ENCODE measurements at regions not wholly inside any gene's neighbourhood (a gene's known extent, or its start where the extent isn't known, plus 50 kb on each side); places are given as distances from the start of the nearest gene placed in this dataset.

DNA sequence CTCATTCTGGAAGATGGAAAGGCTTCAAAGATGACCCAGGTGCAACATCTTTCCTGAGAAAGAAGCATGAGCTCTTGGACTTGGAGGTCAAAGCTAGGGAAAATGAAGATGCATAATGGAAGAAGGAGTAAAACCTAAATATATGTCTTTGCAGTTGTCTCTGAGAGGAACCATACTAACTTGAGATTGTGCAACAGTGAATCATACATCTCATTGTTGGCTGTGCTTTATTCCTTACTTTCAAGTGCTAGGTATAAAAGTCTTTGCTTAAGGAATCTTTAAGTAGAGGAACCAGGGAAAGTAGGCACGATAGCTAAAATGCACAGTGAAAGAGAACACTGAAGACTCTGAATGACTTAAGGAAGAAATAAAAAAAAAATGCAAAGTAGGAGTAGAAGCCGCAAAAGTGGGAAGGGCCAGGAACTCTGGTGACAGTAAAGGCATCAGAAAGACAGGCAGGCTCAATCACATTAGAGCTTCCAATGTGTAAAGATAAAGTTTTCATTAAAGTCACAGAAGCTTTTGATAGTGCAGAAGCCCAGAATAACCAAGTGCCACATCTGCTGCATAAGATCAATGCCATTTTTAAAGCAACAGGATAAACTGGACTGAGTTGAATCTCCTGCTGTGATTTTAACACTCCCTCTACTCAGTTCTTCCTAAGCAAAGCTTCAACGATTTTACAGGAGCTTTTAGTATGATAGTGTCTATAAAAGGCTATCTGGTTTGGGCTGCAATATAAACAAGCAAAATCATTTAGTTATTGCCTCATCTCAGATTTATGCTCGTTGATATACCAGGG is 432.3 kb upstream of the EDIL3 start:
- TF ChIP-seq EZH2 (IDR thresholded peaks at IDR 0.05) (no peak), TCF7L2 (IDR thresholded peaks at IDR 0.05; ENCODE audit: borderline replicate concordance, extremely low read depth, insufficient read depth, insufficient read length) (no peak), RAD21 (IDR thresholded peaks at IDR 0.05; ENCODE audit: low read depth) (no peak), YY1 (IDR thresholded peaks at IDR 0.05; ENCODE audit: extremely low read depth, insufficient replicate concordance, low read depth, low read length) (no peak), SRF (IDR thresholded peaks at IDR 0.05; ENCODE audit: low read depth) (no peak), FOSL1 (IDR thresholded peaks at IDR 0.05; ENCODE audit: low read depth) (no peak), ELF1 (IDR thresholded peaks at IDR 0.05; ENCODE audit: borderline replicate concordance, low read depth) (no peak)
- TF ChIP-seq, protein P1, sequence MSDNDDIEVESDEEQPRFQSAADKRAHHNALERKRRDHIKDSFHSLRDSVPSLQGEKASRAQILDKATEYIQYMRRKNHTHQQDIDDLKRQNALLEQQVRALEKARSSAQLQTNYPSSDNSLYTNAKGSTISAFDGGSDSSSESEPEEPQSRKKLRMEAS (IDR thresholded peaks at IDR 0.05), result no peak
- POLR2A ChIA-PET, result no interaction called here

DNA sequence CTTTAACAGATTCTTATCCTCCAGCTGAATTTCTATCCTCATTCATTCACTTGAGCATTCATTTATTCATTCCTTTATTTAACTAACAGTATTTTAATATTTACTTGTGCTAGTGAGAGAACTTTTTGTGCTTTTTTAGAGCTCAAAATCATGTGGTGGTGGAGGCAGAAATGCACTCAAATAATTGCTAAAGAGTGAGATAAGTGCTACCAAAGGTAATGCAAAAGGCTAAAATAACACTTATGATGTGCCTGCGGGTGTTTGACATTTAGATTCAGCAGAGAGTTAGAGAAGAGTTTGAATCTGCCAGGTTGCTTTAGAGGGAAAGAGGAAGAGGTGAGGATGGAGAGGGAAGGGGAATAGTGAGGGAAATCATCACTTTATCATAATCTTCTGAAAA is 431.5 kb upstream of the EDIL3 start:
- CTCF ChIA-PET, result no interaction called here
- RAD21 ChIA-PET (ENCODE audit: low non-redundant PET in 1 of 2, low total read pairs in 2 of 2, uncharacterized antibody in 2 of 2, unreplicated experiment in 2 of 2), result no interaction called here
- Histone ChIP-seq H3K4me3 (replicated peaks in 1 of 2; ENCODE audit: low read depth in 1 of 2, low read length in 2 of 2) (no peak overlapping the region), H3K36me3 (ENCODE audit: control insufficient read depth in 1 of 2, insufficient read depth in 2 of 2, low read length in 2 of 2) (no peaks in the 10 kb centered on the region), H3K79me2 (ENCODE audit: insufficient read depth, low read length) (no peaks in the 10 kb centered on the region), H3K4me1 (ENCODE audit: control insufficient read depth in 1 of 2, insufficient read depth in 2 of 2, low read length in 2 of 2) (no peaks in the 10 kb centered on the region), H3K27me3 (ENCODE audit: insufficient read depth, low read length) (no peaks in the 10 kb centered on the region), H3K27ac (ENCODE audit: low read depth, low read length) (no peak overlapping the region), H4K20me1 (ENCODE audit: insufficient read depth) (no peaks in the 10 kb centered on the region), H3K9ac (ENCODE audit: low read length) (no peak overlapping the region), H3K9me3 (ENCODE audit: control insufficient read depth in 1 of 2, insufficient read depth in 1 of 2, low read depth in 1 of 2, low read length in 2 of 2) (no peaks in the 10 kb centered on the region), H3K4me2 (ENCODE audit: low read length) (no peak overlapping the region), H3K9me2 (ENCODE audit: insufficient read depth) (no peaks in the 10 kb centered on the region), H2AFZ (ENCODE audit: low read depth, low read length, poor library complexity, severe bottlenecking) (no peak overlapping the region)
- intact Hi-C loops (cut with micrococcal nuclease), result no loop called here
- DNase-seq (ENCODE audit: low read depth, low spot score) (no peak), ATAC-seq (no peak)
- TF ChIP-seq CBX3 (IDR thresholded peaks at IDR 0.05; ENCODE audit: low read depth) (no peak), POLR2AphosphoS5 (IDR thresholded peaks at IDR 0.05; ENCODE audit: low read depth, low read length) (no peak), SRF (IDR thresholded peaks at IDR 0.05; ENCODE audit: low read depth) (no peak), SP1 (IDR thresholded peaks at IDR 0.05; ENCODE audit: low read depth) (no peak), RAD21 (IDR thresholded peaks at IDR 0.05; ENCODE audit: low read depth) (no peak), YY1 (IDR thresholded peaks at IDR 0.05; ENCODE audit: extremely low read depth, insufficient replicate concordance, low read depth, low read length) (no peak), FOSL1 (IDR thresholded peaks at IDR 0.05; ENCODE audit: low read depth) (no peak)
- TF ChIP-seq, protein P2, sequence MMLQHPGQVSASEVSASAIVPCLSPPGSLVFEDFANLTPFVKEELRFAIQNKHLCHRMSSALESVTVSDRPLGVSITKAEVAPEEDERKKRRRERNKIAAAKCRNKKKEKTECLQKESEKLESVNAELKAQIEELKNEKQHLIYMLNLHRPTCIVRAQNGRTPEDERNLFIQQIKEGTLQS (IDR thresholded peaks at IDR 0.05), result no peak
- TF ChIP-seq, protein P1 (IDR thresholded peaks at IDR 0.05), result no peak
- BruUV-seq (replicated peaks), result no TSS peak
- POLR2A ChIA-PET, result no interaction called here

More for the DNA sequence above, 432.3 kb upstream of the EDIL3 start:
- H3K36me3 ChIP-seq (ENCODE audit: control insufficient read depth in 1 of 2, insufficient read depth in 2 of 2, low read length in 2 of 2), result no peaks in the 10 kb centered on the region
- H3K27ac ChIP-seq (ENCODE audit: low read depth, low read length), result no peak overlapping the region
- H3K9ac ChIP-seq (ENCODE audit: low read length), result no peak overlapping the region
- intact Hi-C loops (cut with micrococcal nuclease), result no loop called here
- ChIA-PET CTCF (no interaction called here), RAD21 (ENCODE audit: low non-redundant PET in 1 of 2, low total read pairs in 2 of 2, uncharacterized antibody in 2 of 2, unreplicated experiment in 2 of 2) (no interaction called here)
- no peaks in the 10 kb centered on the region for H3K9me2 ChIP-seq (ENCODE audit: insufficient read depth)
- H3K27me3 ChIP-seq (ENCODE audit: insufficient read depth, low read length), result no peaks in the 10 kb centered on the region
- ATAC-seq, result no peak
- H3K79me2 ChIP-seq (ENCODE audit: insufficient read depth, low read length), result no peaks in the 10 kb centered on the region
- no peak overlapping the region for H3K4me3 ChIP-seq (replicated peaks in 1 of 2; ENCODE audit: low read depth in 1 of 2, low read length in 2 of 2)
- H4K20me1 ChIP-seq (ENCODE audit: insufficient read depth), result no peaks in the 10 kb centered on the region
- no peak for DNase-seq (ENCODE audit: low read depth, low spot score)
- H2AFZ ChIP-seq (ENCODE audit: low read depth, low read length, poor library complexity, severe bottlenecking), result no peak overlapping the region
- no peak overlapping the region for H3K4me2 ChIP-seq (ENCODE audit: low read length)
- BruUV-seq (replicated peaks), result no TSS peak
- no peaks in the 10 kb centered on the region for H3K4me1 ChIP-seq (ENCODE audit: control insufficient read depth in 1 of 2, insufficient read depth in 2 of 2, low read length in 2 of 2)
- no peaks in the 10 kb centered on the region for H3K9me3 ChIP-seq (ENCODE audit: control insufficient read depth in 1 of 2, insufficient read depth in 1 of 2, low read depth in 1 of 2, low read length in 2 of 2)

Data from HCT116 (cell line).